ENCODE measurements at regions not wholly inside any gene's neighbourhood (a gene's known extent, or its start where the extent isn't known, plus 50 kb on each side); places are given as distances from the start of the nearest gene placed in this dataset.

GRCh38 chr13:90797335-90797734 is 550.2 kb upstream of the MIR17HG start:
- Histone ChIP-seq H3K9me3 (no peaks in the 10 kb centered on the region), H3K27me3 (no peaks in the 10 kb centered on the region), H3K4me1 (no peaks in the 10 kb centered on the region), H3K4me3 (no peak overlapping the region), H3K36me3 (no peaks in the 10 kb centered on the region), H3K27ac (no peak overlapping the region)
- intact Hi-C loops (cut with DNase I) = no loop called here
- DNase-seq (ENCODE audit: extremely low spot score in 2 of 2) = no peak
- no peak for TF ChIP-seq CTCF (IDR thresholded peaks at IDR 0.05)

- intact Hi-C loops (cut with DNase I) = no loop called here
- Histone ChIP-seq H3K4me3 (no peak overlapping the region), H3K9me3 (no peaks in the 10 kb centered on the region), H3K27me3 (no peaks in the 10 kb centered on the region), H3K36me3 (no peaks in the 10 kb centered on the region), H3K4me1 (no peaks in the 10 kb centered on the region), H3K27ac (no peak overlapping the region)
- TF ChIP-seq POLR2AphosphoS5 (IDR thresholded peaks at IDR 0.05; ENCODE audit: insufficient read depth in 1 of 2, low read depth in 1 of 2) = no peak
- no peak for TF ChIP-seq CTCF (IDR thresholded peaks at IDR 0.05)
- TF ChIP-seq POLR2A (IDR thresholded peaks at IDR 0.05) = no peak
- no peak for DNase-seq (ENCODE audit: extremely low spot score in 2 of 2)
Measured at GRCh38 chr13:90798381-90798780, 549.1 kb upstream of the MIR17HG start.

- intact Hi-C loops (cut with DNase I) = no loop called here
- no peak overlapping the region for H3K27ac ChIP-seq
- H3K9me3 ChIP-seq = no peaks in the 10 kb centered on the region
- H3K36me3 ChIP-seq = no peaks in the 10 kb centered on the region
- no peak overlapping the region for H3K4me3 ChIP-seq
- TF ChIP-seq POLR2AphosphoS5 (IDR thresholded peaks at IDR 0.05; ENCODE audit: insufficient read depth in 1 of 2, low read depth in 1 of 2) (no peak), POLR2A (IDR thresholded peaks at IDR 0.05) (no peak), CTCF (IDR thresholded peaks at IDR 0.05) (no peak)
- H3K27me3 ChIP-seq = no peaks in the 10 kb centered on the region
- no peaks in the 10 kb centered on the region for H3K4me1 ChIP-seq
- no peak for DNase-seq (ENCODE audit: extremely low spot score in 2 of 2)
Measured at GRCh38 chr13:90800082-90800746, 547.3 kb upstream of the MIR17HG start.

- no peak for DNase-seq (ENCODE audit: extremely low spot score in 2 of 2)
- Histone ChIP-seq H3K27me3 (no peaks in the 10 kb centered on the region), H3K4me3 (no peak overlapping the region), H3K9me3 (no peaks in the 10 kb centered on the region), H3K36me3 (no peaks in the 10 kb centered on the region), H3K27ac (no peak overlapping the region), H3K4me1 (no peaks in the 10 kb centered on the region)
- intact Hi-C loops (cut with DNase I) = no loop called here
- TF ChIP-seq POLR2A (IDR thresholded peaks at IDR 0.05) (no peak), POLR2AphosphoS5 (IDR thresholded peaks at IDR 0.05; ENCODE audit: insufficient read depth in 1 of 2, low read depth in 1 of 2) (no peak), CTCF (IDR thresholded peaks at IDR 0.05) (no peak)
Measured at GRCh38 chr13:90801621-90802020, 545.9 kb upstream of the MIR17HG start.

GRCh38 chr13:90803210-90803609 is 544.3 kb upstream of the MIR17HG start:
- H3K27me3 ChIP-seq = no peaks in the 10 kb centered on the region
- intact Hi-C loops (cut with DNase I) = no loop called here
- TF ChIP-seq CTCF (IDR thresholded peaks at IDR 0.05) (no peak), POLR2AphosphoS5 (IDR thresholded peaks at IDR 0.05; ENCODE audit: insufficient read depth in 1 of 2, low read depth in 1 of 2) (no peak), POLR2A (IDR thresholded peaks at IDR 0.05) (no peak)
- no peak overlapping the region for H3K27ac ChIP-seq
- H3K4me3 ChIP-seq = no peak overlapping the region
- H3K36me3 ChIP-seq = no peaks in the 10 kb centered on the region
- no peak for DNase-seq (ENCODE audit: extremely low spot score in 2 of 2)
- H3K4me1 ChIP-seq = no peaks in the 10 kb centered on the region
- H3K9me3 ChIP-seq = no peaks in the 10 kb centered on the region

All from vagina (tissue), 2 donors.